ENCODE measurements at regions not wholly inside any gene's neighbourhood (a gene's known extent, or its start where the extent isn't known, plus 50 kb on each side); places are given as distances from the start of the nearest gene placed in this dataset.
"Not testable (repeated sequence)": the region's sequence is repeated elsewhere in the genome, so short reads cannot be mapped to it uniquely, and the experiment has no call there.

DNA sequence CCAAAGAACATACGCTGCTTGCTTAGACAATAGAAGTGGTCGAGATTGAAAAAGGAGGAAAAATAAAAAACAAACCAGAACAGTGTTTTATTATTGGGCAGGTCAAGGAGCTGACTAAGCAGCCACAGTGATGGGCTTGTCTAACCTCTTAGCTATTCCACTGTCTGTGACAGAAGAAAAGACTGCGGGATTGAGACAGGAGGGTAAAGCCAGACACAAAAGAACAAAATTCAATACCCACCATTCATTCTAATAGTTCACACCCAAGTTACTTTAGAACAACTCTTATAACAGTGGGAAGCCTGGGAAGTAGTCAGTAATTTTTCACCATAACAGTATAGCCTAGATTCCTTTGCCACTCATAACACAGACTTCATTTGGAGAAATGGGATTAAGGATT, 435.4 kb downstream of the MFSD1 start:
- DNase-seq, result no peak

DNA sequence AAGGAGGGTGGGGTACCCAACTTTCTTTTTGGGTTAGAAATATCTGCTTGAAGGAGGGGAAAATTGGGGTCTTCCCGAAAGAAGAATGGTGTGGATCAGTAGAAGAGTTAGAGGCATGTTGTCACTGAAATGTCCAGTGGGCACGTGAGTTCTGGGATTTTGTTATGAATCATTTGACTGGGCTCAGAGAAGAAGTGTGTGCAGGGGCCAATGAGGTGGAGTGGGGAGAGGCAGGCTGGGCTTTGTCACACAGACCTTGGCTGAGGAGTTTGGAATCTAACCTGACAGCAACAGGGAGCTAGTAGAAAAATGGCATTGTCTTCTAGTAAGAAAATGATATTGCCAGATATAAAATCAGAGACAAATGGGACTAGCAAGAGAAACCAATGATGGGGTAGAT, 436.8 kb downstream of the MFSD1 start:
- no peak for DNase-seq

DNA sequence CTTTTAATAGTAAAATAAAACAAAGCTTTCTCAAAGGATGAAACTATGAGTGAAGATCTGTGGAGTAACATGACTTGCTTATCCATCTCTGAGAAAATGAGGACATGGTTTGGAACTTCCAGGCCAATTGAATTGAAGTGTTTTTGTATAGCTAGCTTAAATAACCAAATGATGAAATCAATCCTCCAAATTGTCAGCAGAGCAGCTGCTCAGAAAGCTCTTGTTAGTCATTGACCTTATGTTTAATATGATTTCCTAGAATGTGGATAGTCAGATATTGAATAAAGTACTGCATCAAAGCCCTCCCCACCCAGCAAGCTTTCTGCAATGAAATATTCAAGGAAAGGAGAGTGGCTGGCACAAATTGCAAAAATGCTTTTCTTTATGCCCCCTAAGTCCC, 437.2 kb downstream of the MFSD1 start:
- DNase-seq, result no peak

DNA sequence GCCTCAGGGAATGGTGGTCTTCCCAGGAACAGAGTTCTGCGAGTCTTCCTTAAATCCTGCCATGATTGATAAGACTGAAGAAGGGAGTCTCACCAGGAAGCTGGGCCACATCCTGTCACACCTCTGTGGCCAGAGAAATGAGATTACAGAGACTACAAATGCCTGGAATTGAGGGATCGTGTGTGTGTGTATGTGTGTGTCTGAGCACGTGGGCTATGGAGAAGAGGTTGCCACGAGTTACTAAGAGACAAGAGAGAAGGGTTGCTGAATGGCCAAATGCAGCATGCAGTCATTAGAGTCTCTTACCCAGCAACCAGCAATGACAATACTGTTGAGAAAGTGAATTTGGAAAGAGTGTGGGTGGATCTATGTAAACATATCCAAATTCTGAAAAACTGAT, 443.1 kb downstream of the MFSD1 start:
- no peak for DNase-seq

DNA sequence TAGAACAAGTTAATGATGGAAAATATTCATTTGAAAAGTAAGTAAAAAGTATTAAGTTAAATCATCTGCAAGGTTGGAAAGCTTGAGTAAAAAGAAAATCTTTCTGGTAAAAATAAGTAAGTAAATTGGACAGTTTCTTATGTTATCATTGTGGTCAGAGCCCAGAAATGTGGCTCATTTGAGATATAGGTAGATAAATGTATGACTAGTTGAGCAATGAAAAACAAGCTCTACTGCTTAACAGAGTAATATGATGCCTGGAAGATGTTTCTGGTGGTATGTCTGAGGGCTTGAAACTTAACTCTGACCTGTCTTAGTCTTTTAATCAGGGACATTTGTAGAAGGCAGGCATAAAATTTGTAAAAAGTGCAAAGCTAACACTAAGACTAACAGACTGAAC, 444.0 kb downstream of the MFSD1 start:
- DNase-seq, result no peak

DNA sequence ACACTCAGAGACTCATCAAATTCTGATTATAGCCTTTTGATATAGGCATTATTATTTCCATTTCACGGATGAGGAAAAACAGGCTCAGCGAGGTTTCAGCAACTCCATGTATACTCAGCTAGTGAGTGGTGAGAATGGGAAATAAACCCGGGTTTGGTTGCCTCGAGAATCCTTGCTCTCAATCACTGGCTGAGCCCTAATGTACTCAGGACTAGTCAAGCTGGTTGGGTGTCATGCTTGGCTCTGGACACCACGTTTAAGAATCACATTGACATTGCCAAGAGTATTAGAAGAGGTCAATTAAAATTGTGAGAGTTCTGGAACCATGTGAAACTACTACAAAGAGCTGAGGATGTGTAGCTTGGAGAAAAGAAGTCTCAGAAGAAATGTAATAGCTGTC, 444.5 kb downstream of the MFSD1 start:
- DNase-seq, result no peak

DNA sequence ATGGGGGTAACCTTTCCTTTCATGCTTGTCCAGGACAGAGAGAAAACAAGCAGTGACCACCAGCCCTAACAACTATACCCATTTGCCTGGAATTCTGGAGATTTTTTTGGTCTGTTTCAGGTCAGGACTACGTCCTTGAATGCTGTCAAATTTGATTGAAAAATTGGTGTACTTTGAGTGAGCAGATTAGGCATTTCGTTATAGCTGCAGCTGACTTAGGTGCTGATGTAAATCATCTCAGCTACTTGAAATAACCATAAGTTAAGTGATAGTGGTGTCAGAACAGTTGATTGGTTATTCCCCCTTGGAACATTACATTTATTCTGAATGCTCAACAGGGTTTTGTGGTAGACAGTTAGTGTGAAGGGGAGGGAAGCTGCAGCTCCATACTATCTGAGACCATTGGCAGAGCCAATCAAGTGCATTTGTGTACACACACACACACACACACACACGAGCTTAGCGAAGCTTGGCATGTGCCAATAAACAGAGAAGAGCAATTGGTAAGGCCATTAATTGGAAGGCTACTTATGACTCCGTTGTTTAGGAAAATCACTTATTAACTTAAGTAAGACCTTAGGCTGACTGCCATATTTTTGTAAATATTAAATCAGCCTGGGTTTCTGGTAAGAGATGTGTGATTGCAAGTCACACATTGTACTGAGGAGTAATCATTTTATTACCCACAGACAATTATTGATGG, 447.8 kb downstream of the MFSD1 start:
- DNase-seq, result no peak

- DNase-seq, result no peak
Measured at GRCh38 chr3:159250961-159251360, 449.1 kb downstream of the MFSD1 start.

- DNase-seq, result no peak
Measured at GRCh38 chr3:159252274-159252673, 450.4 kb downstream of the MFSD1 start.

DNA sequence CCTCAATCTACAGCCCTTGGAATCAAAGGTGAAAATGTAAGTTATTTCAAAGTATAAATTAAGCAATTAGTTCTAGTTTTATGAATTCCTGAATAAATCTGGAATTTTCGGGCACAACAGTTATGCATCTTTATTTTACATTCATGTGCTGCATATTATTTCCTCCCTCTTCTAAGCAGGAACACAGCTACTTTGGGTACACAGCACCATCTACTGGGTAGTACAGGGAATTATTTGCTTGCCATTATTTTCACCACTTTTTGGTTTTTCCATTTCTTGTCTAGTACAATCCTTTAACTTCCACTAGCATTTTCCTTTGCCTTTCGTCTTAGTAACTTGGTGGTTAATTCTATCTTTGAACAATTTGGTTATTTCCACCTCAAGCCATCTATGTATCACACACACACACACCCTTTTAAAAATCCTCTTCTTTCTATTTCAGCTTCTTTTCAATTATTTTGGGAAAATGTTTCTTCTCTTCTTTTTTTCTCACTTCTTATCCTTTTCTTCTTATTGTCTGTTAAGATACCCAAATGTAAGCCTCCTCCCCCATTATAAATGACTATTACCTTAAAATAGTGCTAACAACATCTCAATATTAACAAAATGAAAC, 451.0 kb downstream of the MFSD1 start:
- DNase-seq, result no peak

DNA sequence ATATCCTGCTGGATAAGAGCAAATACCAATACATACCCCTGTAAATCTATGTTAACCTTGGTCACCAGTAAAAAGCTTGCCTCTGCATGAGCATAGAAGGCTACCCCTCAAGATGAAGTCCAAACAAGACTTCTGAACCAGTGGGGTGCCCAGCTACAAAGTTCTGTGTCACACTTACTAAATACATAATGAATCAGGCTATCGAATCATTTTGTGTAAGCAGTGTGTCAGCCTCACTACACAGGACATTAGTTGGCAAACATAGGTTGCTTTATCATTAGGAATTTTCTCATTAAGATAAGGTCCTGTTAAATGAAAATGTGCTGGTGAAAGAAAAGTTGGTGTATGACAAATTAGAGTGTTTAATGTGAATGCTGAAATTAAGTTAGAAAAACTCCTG, 452.0 kb downstream of the MFSD1 start:
- no peak for DNase-seq

GRCh38 chr3:159257954-159258353, 456.1 kb downstream of the MFSD1 start:
- no peak for DNase-seq

DNA sequence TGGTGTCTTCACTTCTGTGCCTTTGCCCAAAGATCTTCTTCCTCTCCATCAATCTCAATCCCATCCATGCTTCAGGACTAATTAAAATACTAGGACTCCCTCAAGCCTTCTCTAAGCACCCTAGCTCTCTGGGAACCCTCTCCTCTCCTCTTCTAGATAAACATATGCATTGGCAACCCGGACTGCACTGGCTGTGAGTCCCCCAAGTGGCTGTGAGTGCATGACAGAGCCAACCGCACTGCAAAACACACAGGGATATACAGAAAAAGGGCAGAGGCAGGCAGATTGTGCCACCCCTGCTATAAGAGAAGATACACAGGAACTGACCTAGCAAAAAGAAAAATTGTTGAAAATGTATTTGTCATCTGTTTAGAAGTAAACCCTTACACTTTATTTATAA, 457.1 kb downstream of the MFSD1 start:
- DNase-seq, result no peak

GRCh38 chr3:159260049-159260662, 458.3 kb downstream of the MFSD1 start:
- no peak for DNase-seq

GRCh38 chr3:159261333-159261732, 459.5 kb downstream of the MFSD1 start:
- not testable (repeated sequence) for DNase-seq

- DNase-seq, result no peak
Measured at GRCh38 chr3:159263750-159264553, 462.1 kb downstream of the MFSD1 start.

DNA sequence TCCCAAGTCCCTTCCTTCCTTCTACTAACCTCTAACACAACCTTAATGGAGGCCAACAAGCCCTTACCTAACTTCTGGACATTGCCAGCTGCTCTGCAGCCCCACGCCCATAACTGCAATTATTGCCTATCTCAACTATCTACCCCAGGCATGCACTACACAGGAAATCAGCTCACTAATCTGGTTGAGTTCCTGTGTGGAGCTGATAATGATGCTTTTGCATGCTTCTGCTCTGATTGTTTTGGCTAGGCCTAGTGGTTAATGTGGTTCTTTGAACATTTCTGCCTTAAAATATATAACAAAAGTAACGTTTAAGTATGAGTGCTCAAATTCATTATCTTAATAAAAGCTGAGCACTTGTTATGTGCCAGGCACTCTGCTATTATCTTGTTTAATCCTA, 463.9 kb downstream of the MFSD1 start:
- no peak for DNase-seq

DNA sequence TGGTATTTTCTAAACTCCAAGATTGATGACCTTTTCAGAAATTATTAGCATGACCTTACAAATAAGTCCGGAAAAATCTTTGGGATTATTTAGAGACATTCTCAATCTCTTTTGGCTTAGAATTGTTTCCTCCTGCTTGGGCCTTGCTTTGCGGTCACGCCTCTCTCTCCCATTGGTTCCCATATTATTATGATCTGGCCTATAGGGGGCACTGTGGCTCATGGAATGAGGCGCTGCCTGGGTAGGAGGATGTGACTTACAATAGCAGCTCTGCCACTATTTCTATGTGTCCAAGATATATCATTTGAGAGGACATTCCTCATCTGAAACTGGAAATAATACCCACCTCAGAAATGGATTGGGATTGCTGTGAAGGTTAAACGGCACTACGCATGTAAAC, 464.9 kb downstream of the MFSD1 start:
- no peak for DNase-seq

DNA sequence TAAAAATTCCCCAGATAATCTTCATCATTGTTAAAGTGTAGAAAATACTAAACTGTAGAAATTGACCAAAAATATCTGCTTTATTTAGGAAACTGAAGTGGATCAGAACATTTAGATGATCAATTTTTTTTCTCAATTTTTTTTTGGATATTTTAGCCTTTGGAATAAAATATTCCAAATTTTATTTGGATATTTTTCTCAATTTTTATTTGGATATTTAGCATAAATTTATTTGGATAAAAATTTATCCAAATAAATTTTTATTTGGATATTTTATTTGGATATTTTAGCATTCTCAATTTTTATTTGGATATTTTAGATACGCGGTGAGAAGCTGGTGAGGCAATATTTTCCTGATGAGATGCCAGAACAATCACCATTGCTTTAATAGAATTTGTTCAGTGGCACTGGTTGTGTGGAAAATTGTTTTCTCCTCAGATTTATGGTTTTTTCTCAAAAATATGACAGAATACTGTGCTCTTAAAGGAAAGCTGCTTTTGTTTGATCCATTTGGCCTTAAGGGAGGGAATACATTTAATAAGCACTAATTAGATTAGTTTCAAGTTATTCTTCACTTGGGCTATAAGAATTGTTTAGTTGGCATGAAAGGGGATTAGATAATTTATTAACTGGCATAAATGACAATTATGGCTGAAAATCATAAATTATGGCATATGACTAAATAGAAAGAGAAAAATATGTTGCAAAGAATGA, 470.1 kb downstream of the MFSD1 start:
- DNase-seq, result no peak

DNA sequence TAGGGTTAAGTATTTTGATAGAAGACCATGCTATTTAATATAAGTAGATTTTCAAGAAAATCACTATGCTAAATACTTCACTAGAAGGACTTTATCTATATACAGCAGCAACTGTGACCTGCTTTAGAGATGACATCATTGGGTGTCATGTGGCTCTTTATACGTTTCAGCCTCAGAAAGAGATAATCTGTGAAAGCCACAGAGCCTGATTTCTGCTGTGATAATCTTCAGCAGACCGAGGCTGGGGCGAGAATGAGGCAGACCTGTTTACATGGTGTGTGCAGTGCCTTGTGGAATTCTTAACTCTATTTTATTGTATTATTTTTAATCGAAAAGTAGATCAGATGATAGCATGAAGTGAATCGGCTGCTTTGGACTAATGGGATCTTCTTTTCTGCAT, 471.2 kb downstream of the MFSD1 start:
- DNase-seq, result no peak

GRCh38 chr3:159273608-159274007, 471.8 kb downstream of the MFSD1 start:
- no peak for DNase-seq

DNA sequence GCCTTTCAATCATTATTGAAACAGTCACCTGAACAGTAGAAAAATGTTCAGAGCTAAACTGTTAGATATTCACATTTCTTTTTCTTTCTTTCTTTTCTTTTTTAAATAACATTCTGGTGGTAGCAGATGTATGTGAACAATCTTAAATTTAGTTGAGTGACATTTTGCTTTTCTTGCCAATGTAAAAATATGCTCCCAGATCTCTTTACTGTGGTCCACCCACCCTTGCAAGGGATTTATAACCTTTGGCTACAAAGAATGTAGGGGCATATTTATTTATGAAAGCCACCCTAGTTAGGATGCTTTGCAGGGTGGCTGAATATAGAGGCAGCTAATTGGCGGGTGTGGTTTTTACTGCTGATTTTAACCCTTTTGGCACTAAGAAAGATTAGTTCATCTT, 473.9 kb downstream of the MFSD1 start:
- DNase-seq, result no peak

GRCh38 chr3:159277814-159278213, 476.0 kb downstream of the MFSD1 start:
- DNase-seq, result no peak
